ENCODE measurements at regions not wholly inside any gene's neighbourhood (a gene's known extent, or its start where the extent isn't known, plus 50 kb on each side); places are given as distances from the start of the nearest gene placed in this dataset.

DNA sequence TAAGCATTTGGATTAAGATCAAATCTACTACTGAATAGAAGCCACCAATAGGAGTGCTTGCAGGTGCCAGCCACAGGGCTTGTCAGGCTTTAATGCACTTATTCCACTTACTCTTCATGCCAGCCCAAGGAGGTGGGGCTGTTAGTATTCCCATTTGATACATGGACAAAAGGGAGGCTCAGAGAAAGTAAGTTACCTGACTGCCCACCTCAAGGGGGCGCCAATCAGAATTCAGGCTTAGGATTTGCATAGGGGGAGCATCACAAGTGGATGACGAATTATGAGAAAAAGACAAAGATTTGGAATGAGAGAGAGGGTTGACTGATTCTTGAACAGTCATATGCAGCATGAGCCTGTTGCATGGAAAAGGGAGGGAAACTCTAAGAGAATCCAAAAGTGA, 188.4 kb upstream of the TSHZ2 start:
- no peaks in the 10 kb centered on the region for H3K79me2 ChIP-seq (ENCODE audit: control insufficient read depth, insufficient read depth, low read length)
- H3K27me3 Mint-ChIP-seq, result peaks cover 17% of the 10 kb centered on the region
- WGBS (ENCODE audit: insufficient coverage), result 50% methylated on average over 2 of the region's 2 CpGs

DNA sequence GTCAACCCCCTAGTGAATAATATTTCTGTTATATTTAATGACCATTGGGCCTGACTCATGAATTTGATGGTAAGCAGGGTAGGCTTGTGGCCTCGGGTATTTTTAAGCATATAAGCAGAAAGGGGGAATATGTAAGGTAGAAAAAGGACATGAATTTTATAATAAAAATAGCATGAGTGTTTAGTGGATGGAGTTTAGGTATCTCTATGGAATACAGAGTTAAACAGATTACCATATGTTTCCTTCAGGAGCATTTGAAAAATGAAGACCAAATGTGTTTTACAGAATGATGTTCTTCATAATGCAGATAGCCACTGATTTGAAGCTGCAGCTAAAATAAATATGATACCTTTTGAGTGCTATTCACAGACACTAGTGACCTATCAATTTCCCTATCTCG, 191.7 kb upstream of the TSHZ2 start:
- ATAC-seq (ENCODE audit: low read depth), result no peak
- no peak overlapping the region for H3K27ac Mint-ChIP-seq

More for the DNA sequence above, 188.4 kb upstream of the TSHZ2 start:
- ChIA-PET CTCF (no interaction called here), POLR2A (no interaction called here)
- H3K27me3 ChIP-seq (replicated peaks in 1 of 4; ENCODE audit: control extremely low read depth in 1 of 4, control insufficient read depth in 3 of 4, insufficient read depth in 4 of 4, low read length in 3 of 4), result no peaks in the 10 kb centered on the region
- intact Hi-C loops (cut with micrococcal nuclease), result no loop called here
- no peak overlapping the region for H3K4me2 ChIP-seq (replicated peaks; ENCODE audit: low read depth, low read length, poor library complexity, severe bottlenecking)
- Mint-ChIP-seq H3K27ac (no peak overlapping the region), H3K9me3 (ENCODE audit: insufficient read depth) (no peaks in the 10 kb centered on the region), H3K4me1 (no peaks in the 10 kb centered on the region), H3K4me3 (no peak overlapping the region)
- no peak overlapping the region for H3K27ac ChIP-seq (ENCODE audit: low read length in 2 of 2)
- H3K4me1 ChIP-seq (ENCODE audit: control insufficient read depth in 2 of 2, insufficient read depth in 2 of 2, low read length in 2 of 2), result no peaks in the 10 kb centered on the region
- H3K4me3 ChIP-seq (ENCODE audit: control extremely low read depth in 1 of 5, extremely low read depth in 1 of 5, insufficient read depth in 1 of 5, low read depth in 2 of 5, low read length in 4 of 5), result no peak overlapping the region
- no peak for TF ChIP-seq EZH2 (IDR thresholded peaks at IDR 0.05; ENCODE audit: borderline replicate concordance, insufficient read depth, low read depth, low read length, poor library complexity, severe bottlenecking)
- TF ChIP-seq, protein P1, sequence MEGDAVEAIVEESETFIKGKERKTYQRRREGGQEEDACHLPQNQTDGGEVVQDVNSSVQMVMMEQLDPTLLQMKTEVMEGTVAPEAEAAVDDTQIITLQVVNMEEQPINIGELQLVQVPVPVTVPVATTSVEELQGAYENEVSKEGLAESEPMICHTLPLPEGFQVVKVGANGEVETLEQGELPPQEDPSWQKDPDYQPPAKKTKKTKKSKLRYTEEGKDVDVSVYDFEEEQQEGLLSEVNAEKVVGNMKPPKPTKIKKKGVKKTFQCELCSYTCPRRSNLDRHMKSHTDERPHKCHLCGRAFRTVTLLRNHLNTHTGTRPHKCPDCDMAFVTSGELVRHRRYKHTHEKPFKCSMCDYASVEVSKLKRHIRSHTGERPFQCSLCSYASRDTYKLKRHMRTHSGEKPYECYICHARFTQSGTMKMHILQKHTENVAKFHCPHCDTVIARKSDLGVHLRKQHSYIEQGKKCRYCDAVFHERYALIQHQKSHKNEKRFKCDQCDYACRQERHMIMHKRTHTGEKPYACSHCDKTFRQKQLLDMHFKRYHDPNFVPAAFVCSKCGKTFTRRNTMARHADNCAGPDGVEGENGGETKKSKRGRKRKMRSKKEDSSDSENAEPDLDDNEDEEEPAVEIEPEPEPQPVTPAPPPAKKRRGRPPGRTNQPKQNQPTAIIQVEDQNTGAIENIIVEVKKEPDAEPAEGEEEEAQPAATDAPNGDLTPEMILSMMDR (IDR thresholded peaks at IDR 0.05), result no peak
- H4K20me1 ChIP-seq (ENCODE audit: control insufficient read depth, insufficient read depth, low read length, poor library complexity, severe bottlenecking), result no peaks in the 10 kb centered on the region
- H2AFZ ChIP-seq (ENCODE audit: insufficient read depth, low read depth, low read length, poor library complexity, severe bottlenecking), result no peak overlapping the region
- no peaks in the 10 kb centered on the region for H3K36me3 ChIP-seq (replicated peaks in 1 of 2; ENCODE audit: control extremely low read depth in 1 of 2, control insufficient read depth in 1 of 2, extremely low read depth in 1 of 2, insufficient read depth in 2 of 2, low read length in 1 of 2)
- DNase-seq (no peak), ATAC-seq (ENCODE audit: low read depth) (no peak)
- H3K9me3 ChIP-seq (ENCODE audit: control extremely low read depth in 1 of 3, control insufficient read depth in 2 of 3, insufficient read depth in 1 of 3, low read length in 2 of 3), result peaks cover 0 to 4% (median 0%) of the 10 kb centered on the region in 3 donors
- H3K9ac ChIP-seq (ENCODE audit: low read length), result no peak overlapping the region

More for the DNA sequence above, 191.7 kb upstream of the TSHZ2 start:
- Histone ChIP-seq H3K27me3 (replicated peaks in 1 of 4; ENCODE audit: control extremely low read depth in 1 of 4, control insufficient read depth in 3 of 4, insufficient read depth in 4 of 4, low read length in 3 of 4) (no peaks in the 10 kb centered on the region), H3K27ac (ENCODE audit: low read length in 2 of 2) (no peak overlapping the region), H3K36me3 (replicated peaks in 1 of 2; ENCODE audit: control extremely low read depth in 1 of 2, control insufficient read depth in 1 of 2, extremely low read depth in 1 of 2, insufficient read depth in 2 of 2, low read length in 1 of 2) (no peaks in the 10 kb centered on the region), H3K79me2 (ENCODE audit: control insufficient read depth, insufficient read depth, low read length) (no peaks in the 10 kb centered on the region), H3K4me2 (replicated peaks; ENCODE audit: low read depth, low read length, poor library complexity, severe bottlenecking) (no peak overlapping the region), H3K4me1 (ENCODE audit: control insufficient read depth in 2 of 2, insufficient read depth in 2 of 2, low read length in 2 of 2) (no peaks in the 10 kb centered on the region), H4K20me1 (ENCODE audit: control insufficient read depth, insufficient read depth, low read length, poor library complexity, severe bottlenecking) (no peaks in the 10 kb centered on the region), H3K9me3 (ENCODE audit: control extremely low read depth in 1 of 3, control insufficient read depth in 2 of 3, insufficient read depth in 1 of 3, low read length in 2 of 3) (peaks cover 0 to 4% (median 0%) of the 10 kb centered on the region in 3 donors), H3K9ac (ENCODE audit: low read length) (no peak overlapping the region), H3K4me3 (ENCODE audit: control extremely low read depth in 1 of 5, extremely low read depth in 1 of 5, insufficient read depth in 1 of 5, low read depth in 2 of 5, low read length in 4 of 5) (no peak overlapping the region), H2AFZ (ENCODE audit: insufficient read depth, low read depth, low read length, poor library complexity, severe bottlenecking) (no peak overlapping the region)
- intact Hi-C loops (cut with micrococcal nuclease), result no loop called here
- no peaks in the 10 kb centered on the region for H3K9me3 Mint-ChIP-seq (ENCODE audit: insufficient read depth)
- no CpG with 5 or more reads among the region's 2 CpGs for WGBS (ENCODE audit: insufficient coverage)
- ChIA-PET POLR2A (no interaction called here), CTCF (no interaction called here)
- H3K4me3 Mint-ChIP-seq, result no peak overlapping the region
- TF ChIP-seq, protein P1 (IDR thresholded peaks at IDR 0.05), result no peak
- peaks cover 28% of the 10 kb centered on the region for H3K27me3 Mint-ChIP-seq
- DNase-seq, result no peak
- H3K4me1 Mint-ChIP-seq, result no peaks in the 10 kb centered on the region
